Gastrocnemius medialis (tissue), 4 donors: ENCODE measurements at regions not wholly inside any gene's neighbourhood (a gene's known extent, or its start where the extent isn't known, plus 50 kb on each side); places are given as distances from the start of the nearest gene placed in this dataset.
"Not testable (repeated sequence)": the region's sequence is repeated elsewhere in the genome, so short reads cannot be mapped to it uniquely, and the experiment has no call there.

Source experiments
- ATAC-seq, 2 donors: fragments of 150-250 bp; one replicate each; pipeline ENCODE4 v1.9.1; 2016
- DNase-seq, 2 donors: peaks; one replicate each; pipeline ENCODE4 v3.0.0-alpha.2; 2019
- H3K27ac ChIP-seq, 4 donors: fragments of 200-600 bp; sonication (generic); 1 replicate in 1 of 4; 2 replicates in 3 of 4; pipeline ENCODE4 v1.5.1; 2016 to 2018; ENCODE audit warnings: mild to moderate bottlenecking in 2 of 4, moderate library complexity in 1 of 4
- H3K27me3 ChIP-seq, 3 donors: fragments of 200-600 bp; sonication (generic) in 2 of 3; 1 replicate in 1 of 3; 2 replicates in 2 of 3; pipeline versions ENCODE4 v1.5.1 to v1.6.0; 2016 to 2019; ENCODE audit warnings: mild to moderate bottlenecking in 1 of 3, moderate library complexity in 1 of 3
- H3K36me3 ChIP-seq, 2 donors: fragments of 200-600 bp; sonication (generic) in 1 of 2; one replicate each; pipeline ENCODE4 v1.5.1; 2017 to 2018
- H3K4me1 ChIP-seq, 2 donors: fragments of 200-600 bp; sonication (generic) in 1 of 2; one replicate each; pipeline ENCODE4 v1.5.1; 2016 to 2017; ENCODE audit warnings: mild to moderate bottlenecking in 2 of 2
- H3K4me3 ChIP-seq, 4 donors: fragments of 200-600 bp; sonication (generic) in 3 of 4; 1 replicate in 1 of 4; 2 replicates in 3 of 4; pipeline ENCODE4 v1.5.1; 2016 to 2019; ENCODE audit warnings: mild to moderate bottlenecking in 2 of 4
- H3K9me3 ChIP-seq, 3 donors: fragments of 200-600 bp; sonication (generic) in 2 of 3; 1 replicate in 1 of 3; 2 replicates in 2 of 3; pipeline ENCODE4 v1.5.1; 2016 to 2019
- in situ Hi-C, 4 donors: fragments of 200-750 bp; cut with MboI; loops; one replicate each; pipeline versions ENCODE4 v1.15.0 to v1.8.0; 2017; ENCODE audit warnings: low sequenced_read_pairs in 4 of 4
- intact Hi-C: fragments of 100-400 bp; cut with DNase I; formaldehyde crosslinking; loops from one replicate; pipeline ENCODE4 v1.15.1; 2023; ENCODE audit warnings: low total_unique reads

DNA sequence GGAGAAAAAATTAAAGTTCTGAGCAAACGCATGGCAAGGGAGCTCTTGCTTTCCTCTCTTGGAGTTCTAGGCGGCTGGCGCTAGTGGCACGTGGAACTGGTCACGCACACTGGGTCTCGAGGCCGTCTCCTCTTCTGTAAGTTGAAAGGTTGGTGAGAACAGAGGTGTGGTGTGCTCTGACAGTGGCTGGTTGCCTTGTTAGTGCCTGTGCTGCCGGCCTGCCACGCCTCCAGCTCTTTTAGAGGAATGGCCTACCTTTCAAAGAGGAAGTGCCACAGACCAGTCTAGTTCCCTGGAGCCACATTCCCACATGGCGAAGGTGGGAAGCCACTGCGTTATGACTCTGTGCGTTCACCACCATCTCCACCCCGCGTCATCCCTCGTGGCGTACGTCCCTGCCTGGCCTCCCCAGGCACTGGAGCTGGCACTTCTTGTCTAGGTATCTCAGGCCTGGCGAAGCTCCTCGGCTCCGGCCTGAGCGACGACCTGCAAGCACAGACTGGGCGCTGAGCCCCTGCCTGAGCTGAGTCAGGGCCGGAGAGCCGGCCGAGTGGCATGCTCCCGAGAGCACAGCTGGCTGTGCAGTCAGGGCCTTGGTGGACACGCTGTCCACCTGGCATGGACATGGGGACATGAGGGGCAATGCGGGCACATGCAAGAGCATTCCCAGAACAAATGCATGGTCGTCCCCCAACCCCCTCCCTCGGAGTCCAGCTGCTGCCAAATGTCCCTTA is 4453.1 kb upstream of the TPTE start:
- H3K9me3 ChIP-seq, H3K27me3 ChIP-seq, H3K4me3 ChIP-seq, H3K4me1 ChIP-seq, H3K36me3 ChIP-seq, in situ Hi-C loops, DNase-seq, H3K27ac ChIP-seq, intact Hi-C loops: not testable (repeated sequence)
- peak in 1 of 2 donors; percentile 30 for ATAC-seq

DNA sequence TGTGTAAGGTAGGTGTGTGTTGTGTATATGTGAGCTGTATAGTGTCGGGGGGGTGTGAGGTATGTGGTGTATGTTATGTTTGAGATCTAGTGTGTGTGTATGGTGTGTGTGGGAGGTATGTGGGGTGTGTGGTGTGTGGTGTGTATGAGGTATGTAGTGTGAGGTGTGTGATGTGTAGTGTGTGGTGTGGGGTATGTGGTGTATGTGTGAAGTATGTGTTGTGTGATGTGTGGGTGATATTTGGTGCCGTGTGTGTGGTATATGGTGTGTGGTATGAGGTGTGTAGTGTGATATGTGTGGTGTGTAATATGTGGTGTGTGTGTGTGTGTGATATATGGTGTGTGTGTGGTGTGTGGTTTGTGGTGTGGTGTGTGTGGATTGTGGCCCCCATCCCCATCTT is 4451.2 kb upstream of the TPTE start:
- H3K4me1 ChIP-seq, DNase-seq, ATAC-seq, H3K4me3 ChIP-seq, H3K9me3 ChIP-seq, H3K27ac ChIP-seq, H3K36me3 ChIP-seq, H3K27me3 ChIP-seq, intact Hi-C loops, in situ Hi-C loops: not testable (repeated sequence)

DNA sequence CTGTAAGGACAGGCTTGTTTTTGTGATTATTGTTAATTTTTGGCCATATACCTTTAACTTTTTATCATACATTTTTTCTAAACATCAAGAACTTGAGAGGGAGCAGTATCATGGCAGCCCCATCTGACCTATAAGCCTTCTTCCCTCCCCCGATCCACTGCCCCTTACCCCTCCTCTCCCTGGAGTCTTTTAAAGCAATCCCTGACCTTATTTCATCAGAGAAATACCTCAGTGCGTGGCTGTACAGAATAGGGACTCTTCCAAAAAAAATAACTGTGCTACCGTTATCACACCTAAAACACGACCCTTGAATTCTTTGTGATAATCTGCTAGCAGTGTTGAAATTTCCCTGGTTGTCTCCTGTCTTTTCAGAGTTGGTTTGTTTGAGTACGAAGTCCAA is 4448.7 kb upstream of the TPTE start:
- H3K4me3 ChIP-seq, H3K27ac ChIP-seq, in situ Hi-C loops, H3K27me3 ChIP-seq, H3K36me3 ChIP-seq, ATAC-seq, H3K9me3 ChIP-seq, H3K4me1 ChIP-seq, DNase-seq, intact Hi-C loops: not testable (repeated sequence)

DNA sequence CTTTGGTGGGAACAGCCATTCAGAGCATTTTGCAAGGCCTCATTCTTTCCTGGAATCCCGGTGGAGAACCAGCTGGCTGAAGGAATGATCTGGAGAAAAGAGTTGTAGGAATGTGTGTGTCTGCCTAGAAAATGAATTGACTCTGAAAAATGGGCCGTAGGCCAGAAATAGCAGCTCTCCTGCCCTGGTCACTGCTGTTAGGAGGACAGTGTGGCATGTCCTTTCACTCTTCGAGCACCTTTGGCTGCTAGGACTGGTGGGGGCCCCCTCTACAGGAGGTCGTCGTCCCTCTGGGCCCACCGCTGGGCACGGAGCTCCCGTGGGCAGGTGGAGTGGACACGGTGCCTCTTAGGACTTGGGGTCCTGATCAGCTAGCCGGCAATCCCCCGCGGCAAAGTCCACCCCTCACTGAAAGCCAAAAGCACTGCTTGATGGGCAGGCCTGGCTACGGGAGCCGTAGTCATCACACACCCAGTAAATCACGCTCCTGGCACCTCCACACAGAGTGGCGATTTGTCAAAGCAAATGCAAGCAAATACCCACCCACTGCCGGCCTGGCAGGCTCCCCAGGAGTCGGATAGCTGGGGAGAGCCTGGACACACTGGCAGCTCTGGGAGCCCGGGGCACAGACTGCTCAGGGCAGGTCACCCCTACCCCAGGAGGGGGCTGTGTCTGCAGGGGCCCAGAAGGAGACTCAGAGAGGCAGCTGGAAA is 4447.2 kb upstream of the TPTE start:
- in situ Hi-C loops, H3K27ac ChIP-seq, DNase-seq, H3K36me3 ChIP-seq, intact Hi-C loops, H3K27me3 ChIP-seq, H3K9me3 ChIP-seq, H3K4me1 ChIP-seq, H3K4me3 ChIP-seq: not testable (repeated sequence)
- ATAC-seq = peak; percentile 64 to 79

DNA sequence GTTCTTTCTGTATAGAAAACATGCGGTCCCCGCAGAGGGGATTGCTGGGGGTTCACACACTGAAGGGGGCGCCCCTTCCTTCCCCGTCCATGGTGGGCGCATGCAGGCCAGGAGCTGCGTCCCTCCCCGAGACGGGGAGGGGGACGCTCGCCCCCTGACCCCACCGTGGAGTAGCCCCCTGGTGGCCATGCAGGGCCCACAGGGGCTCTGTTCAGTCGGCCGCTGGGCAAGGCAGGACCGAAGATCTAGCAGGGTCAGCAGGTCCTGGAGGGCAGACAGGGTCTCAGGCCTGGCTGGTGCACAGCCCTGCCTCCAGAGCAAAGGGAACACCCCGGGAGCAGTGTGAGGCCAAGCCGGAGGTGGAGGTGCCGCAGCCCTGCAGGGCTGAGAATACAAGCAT is 4446.4 kb upstream of the TPTE start:
- intact Hi-C loops, H3K4me3 ChIP-seq, H3K27me3 ChIP-seq, H3K4me1 ChIP-seq, H3K9me3 ChIP-seq, in situ Hi-C loops, H3K27ac ChIP-seq, ATAC-seq, DNase-seq, H3K36me3 ChIP-seq: not testable (repeated sequence)

DNA sequence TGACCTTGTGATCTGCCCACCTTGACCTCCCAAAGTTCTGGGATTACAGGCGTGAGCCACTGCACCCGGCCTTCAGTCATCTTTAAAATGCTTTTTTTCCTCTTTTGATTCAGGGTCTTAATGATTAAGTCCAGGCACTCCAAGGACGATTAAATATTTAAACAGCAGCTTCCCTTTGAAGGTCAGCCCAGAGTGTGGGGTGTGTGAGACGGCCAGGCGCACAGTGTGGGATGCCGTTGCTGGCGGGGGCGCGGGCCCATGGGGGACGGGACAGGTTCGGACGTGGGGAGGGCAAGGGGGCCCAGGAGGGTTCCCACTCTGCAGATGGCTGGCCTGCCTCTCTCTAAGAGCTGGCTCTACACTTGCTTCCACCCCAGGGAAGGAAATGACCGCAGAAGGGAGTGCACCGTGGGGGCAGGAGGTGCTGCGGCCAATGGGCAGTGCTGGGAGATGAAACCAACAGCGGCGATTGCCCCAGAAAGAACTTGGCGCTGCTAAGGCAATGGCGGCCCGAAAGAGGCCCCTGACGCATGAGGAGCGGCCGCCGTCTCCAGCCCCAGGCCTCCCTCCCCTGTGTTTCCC is 4445.7 kb upstream of the TPTE start:
- H3K27ac ChIP-seq, H3K9me3 ChIP-seq, H3K4me1 ChIP-seq, intact Hi-C loops, DNase-seq, H3K27me3 ChIP-seq, H3K36me3 ChIP-seq, ATAC-seq, in situ Hi-C loops, H3K4me3 ChIP-seq: not testable (repeated sequence)

DNA sequence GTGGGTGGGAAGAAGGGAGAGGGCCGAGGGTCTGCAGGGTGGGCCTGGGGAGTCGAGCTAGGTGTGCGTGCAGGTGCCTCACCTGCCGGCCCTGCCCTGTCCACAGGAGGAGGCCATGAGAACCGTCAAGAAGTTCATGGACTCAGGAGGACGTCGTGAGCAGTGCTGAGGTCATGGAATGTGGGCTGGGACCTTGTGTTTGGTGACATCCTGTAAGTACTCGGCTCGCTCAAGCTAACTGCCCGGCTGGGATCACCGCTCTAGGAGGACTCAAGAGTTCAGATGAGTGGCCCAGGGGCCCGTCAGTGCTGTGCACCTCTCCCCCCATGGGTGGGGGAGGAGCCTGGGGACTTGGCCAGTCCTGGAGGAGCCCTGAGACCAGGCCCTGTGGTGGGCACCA is 4444.0 kb upstream of the TPTE start:
- H3K27ac ChIP-seq, intact Hi-C loops, in situ Hi-C loops, H3K27me3 ChIP-seq, H3K4me3 ChIP-seq, ATAC-seq, DNase-seq, H3K36me3 ChIP-seq, H3K4me1 ChIP-seq, H3K9me3 ChIP-seq: not testable (repeated sequence)

DNA sequence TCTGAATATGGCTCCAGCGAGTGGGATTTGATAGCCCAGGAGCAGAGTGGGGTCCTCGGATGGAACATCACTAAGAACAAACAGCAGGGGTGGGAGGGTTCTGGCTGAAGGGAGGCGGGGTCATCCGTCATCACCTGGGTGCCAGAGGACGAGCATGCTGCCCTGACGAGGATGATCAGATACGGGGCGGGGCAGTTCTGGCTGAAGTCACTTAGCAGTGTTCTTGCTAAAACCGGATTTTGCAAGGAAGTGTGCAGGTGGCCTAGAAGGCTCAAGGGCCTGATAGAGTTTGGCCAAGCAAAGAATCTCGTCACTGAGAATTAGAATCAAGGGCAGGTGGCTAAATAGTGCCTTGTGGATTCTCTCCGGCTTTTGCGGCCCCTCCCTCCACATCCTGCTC is 4442.5 kb upstream of the TPTE start:
- H3K36me3 ChIP-seq, H3K27ac ChIP-seq, H3K9me3 ChIP-seq, H3K4me3 ChIP-seq, ATAC-seq, intact Hi-C loops, in situ Hi-C loops, H3K27me3 ChIP-seq, H3K4me1 ChIP-seq: not testable (repeated sequence)
- DNase-seq = peak in 1 of 2 donors; percentile 4

DNA sequence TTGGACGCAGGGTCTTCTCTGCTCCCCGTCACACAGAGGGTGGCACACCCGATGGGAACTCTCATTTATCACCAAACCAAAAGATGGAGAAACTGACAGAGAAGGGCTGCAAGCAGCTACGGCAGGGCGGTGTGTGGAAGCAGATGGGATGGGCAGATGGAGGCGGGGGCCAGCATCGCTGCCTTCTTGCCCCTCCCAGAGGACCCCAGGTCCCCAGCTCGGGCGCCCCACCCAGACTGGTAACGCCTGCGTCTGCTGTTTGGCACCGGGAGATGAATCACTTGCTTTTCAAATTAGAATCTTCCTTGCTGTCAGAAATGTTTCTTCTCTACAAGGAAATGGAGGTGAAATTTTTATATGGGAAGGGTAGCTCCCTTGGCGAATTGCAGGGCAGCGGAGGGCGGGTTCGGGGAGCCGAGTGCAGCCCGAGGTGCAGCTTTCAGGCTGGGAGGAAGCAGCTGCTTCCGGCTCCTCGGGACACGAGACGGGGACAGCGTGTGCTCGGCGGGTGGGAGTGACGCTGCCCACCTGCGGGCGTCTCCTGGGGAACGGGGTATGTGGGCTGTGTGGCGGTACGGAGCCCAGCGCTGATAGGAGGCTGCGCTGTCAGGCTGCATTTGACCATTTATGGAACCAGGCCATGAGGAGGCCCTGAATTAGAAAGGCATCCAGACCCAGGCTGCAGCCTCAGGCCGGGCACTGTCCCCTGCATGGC is 4440.3 kb upstream of the TPTE start:
- H3K9me3 ChIP-seq, H3K27me3 ChIP-seq, DNase-seq, intact Hi-C loops, in situ Hi-C loops, H3K36me3 ChIP-seq, H3K4me3 ChIP-seq, H3K27ac ChIP-seq, H3K4me1 ChIP-seq: not testable (repeated sequence)
- peak; percentile 51 to 53 for ATAC-seq

DNA sequence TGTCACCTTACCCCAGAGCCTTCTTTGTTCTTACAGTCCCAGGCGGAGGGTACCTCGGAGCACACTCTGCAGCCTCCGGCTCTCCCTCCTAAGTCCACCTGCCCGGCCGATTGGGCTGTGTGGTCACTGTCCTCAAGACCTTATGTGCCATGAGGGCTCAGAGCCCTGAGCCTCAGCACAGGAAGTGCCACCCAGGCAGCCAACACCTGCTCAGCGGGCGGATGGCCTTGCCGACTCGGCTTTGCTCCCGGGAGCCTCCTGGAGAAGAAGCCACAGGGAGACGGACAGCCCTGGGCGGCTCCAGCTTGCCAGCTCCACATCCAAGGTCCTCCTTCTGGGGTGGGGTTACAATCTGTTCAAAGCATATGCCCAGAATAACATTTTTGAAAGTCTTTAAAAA is 4439.2 kb upstream of the TPTE start:
- H3K9me3 ChIP-seq, H3K36me3 ChIP-seq, H3K27ac ChIP-seq, H3K27me3 ChIP-seq, H3K4me1 ChIP-seq, H3K4me3 ChIP-seq, DNase-seq, in situ Hi-C loops, intact Hi-C loops: not testable (repeated sequence)
- ATAC-seq = peak; percentile 38 to 54

DNA sequence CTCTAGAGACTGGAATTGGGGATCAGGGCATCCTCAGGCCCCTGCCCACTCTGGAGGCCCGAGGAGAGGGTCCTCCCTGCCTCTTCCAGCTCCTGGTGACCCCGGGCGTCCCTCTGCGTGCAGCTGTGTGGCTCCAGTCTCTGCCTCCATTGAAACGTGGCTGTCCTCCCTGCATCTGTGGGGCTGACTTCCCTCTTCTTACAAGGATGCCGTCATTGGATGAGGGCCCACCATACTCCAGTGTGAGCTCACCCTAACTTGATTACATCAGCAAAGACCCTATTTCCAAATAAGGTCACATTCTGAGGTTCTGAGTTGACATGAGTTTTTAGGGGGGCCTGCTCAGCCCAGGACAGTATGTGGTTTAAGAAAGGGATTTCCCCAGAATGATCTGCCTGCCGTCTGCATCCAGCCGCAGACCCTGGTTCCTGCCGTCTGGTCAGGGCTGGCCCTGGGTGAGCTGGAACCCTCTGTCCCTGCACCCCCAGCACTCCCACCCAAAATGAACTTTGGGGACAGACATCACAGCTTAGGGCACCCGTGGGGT is 4437.7 kb upstream of the TPTE start:
- H3K4me3 ChIP-seq, H3K27me3 ChIP-seq, H3K27ac ChIP-seq, in situ Hi-C loops, H3K4me1 ChIP-seq, intact Hi-C loops, H3K9me3 ChIP-seq, DNase-seq, H3K36me3 ChIP-seq, ATAC-seq: not testable (repeated sequence)
